GM23338 (cell line): ENCODE measurements at regions not wholly inside any gene's neighbourhood (a gene's known extent, or its start where the extent isn't known, plus 50 kb on each side); places are given as distances from the start of the nearest gene placed in this dataset.

Experiments
- ATAC-seq: fragments of 200-7000 bp; cut with Tn5 transposase; 3 replicates; pipeline ENCODE4 v1.9.1; 2020
- DNase-seq: peaks from one replicate; pipeline ENCODE4 v3.0.0-alpha.2; 2015; ENCODE audit warnings: low spot score
- H2AFZ ChIP-seq: fragments of 200-600 bp; sonication (generic); 2 replicates; pipeline ENCODE4 v1.8.0; 2016; ENCODE audit warnings: antibody characterized with exemption, mild to moderate bottlenecking, moderate library complexity
- H3F3A ChIP-seq: fragments of 200-600 bp; sonication (generic); replicated peaks from 2 replicates; pipeline ENCODE4 v1.8.0; 2017; ENCODE audit warnings: antibody characterized with exemption, mixed run types, low read depth
- H3K27ac ChIP-seq: fragments of 200-600 bp; sonication (generic); 2 replicates; pipeline ENCODE4 v1.6.1; 2016; ENCODE audit warnings: low read depth
- H3K27me3 ChIP-seq: fragments of 200-600 bp; sonication (generic); 2 replicates; pipeline ENCODE4 v1.8.0; 2016; ENCODE audit warnings: mild to moderate bottlenecking, mixed run types, moderate library complexity; ENCODE audit not compliant: insufficient read depth
- H3K36me3 ChIP-seq: fragments of 200-600 bp; sonication (generic); 2 replicates; pipeline ENCODE4 v1.8.0; 2016; ENCODE audit warnings: mild to moderate bottlenecking; ENCODE audit not compliant: insufficient read depth
- H3K4me1 ChIP-seq: fragments of 200-600 bp; sonication (generic); 2 replicates; pipeline ENCODE4 v1.8.0; 2016; ENCODE audit warnings: mild to moderate bottlenecking, moderate library complexity; ENCODE audit not compliant: insufficient read depth
- H3K4me2 ChIP-seq: fragments of 200-600 bp; sonication (generic); 2 replicates; pipeline ENCODE4 v1.7.1; 2017; ENCODE audit warnings: mixed run types
- H3K4me3 ChIP-seq: fragments of 200-600 bp; sonication (generic); 2 replicates; pipeline ENCODE4 v1.6.1; 2016; ENCODE audit warnings: mixed run types
- H3K79me2 ChIP-seq: fragments of 200-600 bp; sonication (generic); replicated peaks from 2 replicates; pipeline ENCODE4 v1.8.0; 2017; ENCODE audit warnings: mild to moderate bottlenecking; ENCODE audit not compliant: insufficient read depth
- H3K9me2 ChIP-seq: fragments of 200-600 bp; sonication (generic); 2 replicates; pipeline ENCODE4 v1.8.0; 2017; ENCODE audit not compliant: insufficient read depth
- H4K20me1 ChIP-seq: fragments of 200-600 bp; sonication (generic); replicated peaks from 2 replicates; pipeline ENCODE4 v1.8.0; 2017; ENCODE audit warnings: mild to moderate bottlenecking; ENCODE audit not compliant: insufficient read depth
- H3K27ac Mint-ChIP-seq: 2 replicates; pipeline ENCODE4 v1.8.0; 2020; ENCODE audit warnings: inconsistent platforms, mild to moderate bottlenecking, moderate library complexity, mixed read lengths
- H3K27me3 Mint-ChIP-seq: 3 replicates; pipeline ENCODE4 v1.8.0; 2022; ENCODE audit warnings: low read depth, mild to moderate bottlenecking, moderate library complexity, mixed read lengths, inconsistent platforms; ENCODE audit not compliant: insufficient read depth, poor library complexity
- H3K36me3 Mint-ChIP-seq: 3 replicates; pipeline ENCODE4 v1.8.0; 2021; ENCODE audit warnings: low read depth, mild to moderate bottlenecking, inconsistent platforms, moderate library complexity, mixed read lengths
- H3K4me1 Mint-ChIP-seq: 3 replicates; pipeline ENCODE4 v1.8.0; 2020; ENCODE audit warnings: mild to moderate bottlenecking, inconsistent platforms, mixed read lengths
- H3K4me3 Mint-ChIP-seq: 3 replicates; pipeline ENCODE4 v1.8.0; 2021; ENCODE audit warnings: moderate library complexity, mild to moderate bottlenecking, inconsistent platforms, mixed read lengths
- H3K9me3 Mint-ChIP-seq: 3 replicates; pipeline ENCODE4 v1.8.0; 2020; ENCODE audit warnings: moderate library complexity, mild to moderate bottlenecking, inconsistent platforms, mixed read lengths
- CREB1 ChIP-seq: fragments of 250-450 bp; sonication (Bioruptor Pico); IDR thresholded peaks from 2 replicates; pipeline ENCODE4 v1.5.0; 2020; ENCODE audit warnings: low read depth, mild to moderate bottlenecking, moderate library complexity
- EZH2 ChIP-seq: fragments of 200-600 bp; sonication (generic); IDR thresholded peaks from one replicate; pipeline ENCODE4 v1.8.0; 2017; ENCODE audit warnings: antibody characterized with exemption, mild to moderate bottlenecking, low read depth; ENCODE audit not compliant: unreplicated experiment
- EZH2phosphoT487 ChIP-seq: fragments of 200-600 bp; sonication (generic); IDR thresholded peaks from one replicate; pipeline ENCODE4 v1.8.1; 2018; ENCODE audit warnings: antibody characterized with exemption; ENCODE audit not compliant: unreplicated experiment
- JUNB ChIP-seq: IDR thresholded peaks from one replicate; pipeline ENCODE4 v1.6.1; 2016; ENCODE audit warnings: antibody characterized with exemption; ENCODE audit not compliant: unreplicated experiment
- POLR2AphosphoS5 ChIP-seq: IDR thresholded peaks from 2 replicates; pipeline ENCODE4 v1.6.1; 2016; ENCODE audit warnings: antibody characterized with exemption, low read depth
- STAT1 ChIP-seq: IDR thresholded peaks from one replicate; pipeline ENCODE4 v1.6.1; 2016; ENCODE audit warnings: antibody characterized with exemption; ENCODE audit not compliant: unreplicated experiment
- TF ChIP-seq, protein P1 (sequence below): IDR thresholded peaks from one replicate; pipeline ENCODE4 v1.6.1; 2018; ENCODE audit warnings: antibody characterized with exemption; ENCODE audit not compliant: unreplicated experiment
- TF ChIP-seq, protein P2 (sequence below): IDR thresholded peaks from 2 replicates; pipeline ENCODE4 v1.6.1; 2016; ENCODE audit warnings: antibody characterized with exemption
- TF ChIP-seq, protein P3 (sequence below): fragments of 250-450 bp; sonication (Bioruptor Pico); IDR thresholded peaks from 2 replicates; pipeline ENCODE4 v1.5.0; 2020; ENCODE audit warnings: mild to moderate bottlenecking, moderate library complexity
- TF ChIP-seq, protein P4 (sequence below), 2 experiments: fragments of 200-600 bp in 1 of 2; sonication (generic) in 1 of 2; conservative IDR thresholded peaks; 2 replicates each; pipeline versions ENCODE4 v1.5.1 to v1.6.1; 2016 to 2017; ENCODE audit warnings: antibody characterized with exemption in 2 of 2, low read depth in 2 of 2, mild to moderate bottlenecking in 2 of 2, moderate library complexity in 1 of 2

DNA sequence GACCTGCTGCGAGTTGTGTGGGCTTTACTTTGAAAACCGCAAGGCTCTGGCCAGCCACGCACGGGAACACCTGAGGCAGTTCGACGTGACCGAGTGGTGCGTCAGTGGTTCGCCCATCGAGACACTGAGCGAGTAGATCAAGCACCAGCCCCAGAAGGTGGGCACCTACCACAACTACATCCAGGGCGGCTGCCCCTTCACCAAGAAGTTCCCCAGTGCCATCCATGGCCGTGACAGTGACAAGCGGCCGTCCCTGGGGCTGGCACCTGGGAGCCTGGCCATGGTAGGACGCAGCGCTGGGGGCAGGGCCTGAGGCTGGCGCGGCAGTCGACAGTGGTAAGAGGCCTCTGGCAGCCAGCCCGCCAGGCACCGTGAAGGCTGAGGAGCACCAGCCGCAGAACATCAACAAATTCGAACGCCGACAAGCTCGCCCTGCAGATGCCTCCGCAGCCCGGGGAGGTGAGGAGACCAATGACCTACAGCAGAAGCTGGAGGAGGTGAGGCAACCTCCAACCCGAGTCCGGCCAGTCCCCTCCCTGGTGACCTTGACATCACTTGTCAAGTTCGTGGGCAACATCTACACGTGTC, 545.2 kb upstream of the CCDC179 start:
- Histone ChIP-seq H3K27me3 (no peaks in the 10 kb centered on the region), H3K36me3 (no peaks in the 10 kb centered on the region; the same call in 1 of the 2 replicates), H3F3A (no peaks in the 10 kb centered on the region), H3K79me2 (no peaks in the 10 kb centered on the region), H3K9me2 (no peaks in the 10 kb centered on the region), H3K4me1 (no peaks in the 10 kb centered on the region), H3K4me3 (no peak overlapping the region), H3K4me2 (no peak overlapping the region), H4K20me1 (no peaks in the 10 kb centered on the region), H2AFZ (no peak overlapping the region), H3K27ac (no peak overlapping the region)
- DNase-seq (no peak), ATAC-seq (no peak)
- H3K27ac Mint-ChIP-seq, result no peak overlapping the region
- peaks cover 4% of the 10 kb centered on the region for H3K27me3 Mint-ChIP-seq
- TF ChIP-seq, protein P1, sequence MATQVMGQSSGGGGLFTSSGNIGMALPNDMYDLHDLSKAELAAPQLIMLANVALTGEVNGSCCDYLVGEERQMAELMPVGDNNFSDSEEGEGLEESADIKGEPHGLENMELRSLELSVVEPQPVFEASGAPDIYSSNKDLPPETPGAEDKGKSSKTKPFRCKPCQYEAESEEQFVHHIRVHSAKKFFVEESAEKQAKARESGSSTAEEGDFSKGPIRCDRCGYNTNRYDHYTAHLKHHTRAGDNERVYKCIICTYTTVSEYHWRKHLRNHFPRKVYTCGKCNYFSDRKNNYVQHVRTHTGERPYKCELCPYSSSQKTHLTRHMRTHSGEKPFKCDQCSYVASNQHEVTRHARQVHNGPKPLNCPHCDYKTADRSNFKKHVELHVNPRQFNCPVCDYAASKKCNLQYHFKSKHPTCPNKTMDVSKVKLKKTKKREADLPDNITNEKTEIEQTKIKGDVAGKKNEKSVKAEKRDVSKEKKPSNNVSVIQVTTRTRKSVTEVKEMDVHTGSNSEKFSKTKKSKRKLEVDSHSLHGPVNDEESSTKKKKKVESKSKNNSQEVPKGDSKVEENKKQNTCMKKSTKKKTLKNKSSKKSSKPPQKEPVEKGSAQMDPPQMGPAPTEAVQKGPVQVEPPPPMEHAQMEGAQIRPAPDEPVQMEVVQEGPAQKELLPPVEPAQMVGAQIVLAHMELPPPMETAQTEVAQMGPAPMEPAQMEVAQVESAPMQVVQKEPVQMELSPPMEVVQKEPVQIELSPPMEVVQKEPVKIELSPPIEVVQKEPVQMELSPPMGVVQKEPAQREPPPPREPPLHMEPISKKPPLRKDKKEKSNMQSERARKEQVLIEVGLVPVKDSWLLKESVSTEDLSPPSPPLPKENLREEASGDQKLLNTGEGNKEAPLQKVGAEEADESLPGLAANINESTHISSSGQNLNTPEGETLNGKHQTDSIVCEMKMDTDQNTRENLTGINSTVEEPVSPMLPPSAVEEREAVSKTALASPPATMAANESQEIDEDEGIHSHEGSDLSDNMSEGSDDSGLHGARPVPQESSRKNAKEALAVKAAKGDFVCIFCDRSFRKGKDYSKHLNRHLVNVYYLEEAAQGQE, result no peak
- TF ChIP-seq EZH2phosphoT487, result no peak
- TF ChIP-seq CREB1 (CRISPR knock-in tag), result no peak
- TF ChIP-seq JUNB, result no peak
- TF ChIP-seq POLR2AphosphoS5, result no peak
- no peak for TF ChIP-seq EZH2
- TF ChIP-seq, protein P2, sequence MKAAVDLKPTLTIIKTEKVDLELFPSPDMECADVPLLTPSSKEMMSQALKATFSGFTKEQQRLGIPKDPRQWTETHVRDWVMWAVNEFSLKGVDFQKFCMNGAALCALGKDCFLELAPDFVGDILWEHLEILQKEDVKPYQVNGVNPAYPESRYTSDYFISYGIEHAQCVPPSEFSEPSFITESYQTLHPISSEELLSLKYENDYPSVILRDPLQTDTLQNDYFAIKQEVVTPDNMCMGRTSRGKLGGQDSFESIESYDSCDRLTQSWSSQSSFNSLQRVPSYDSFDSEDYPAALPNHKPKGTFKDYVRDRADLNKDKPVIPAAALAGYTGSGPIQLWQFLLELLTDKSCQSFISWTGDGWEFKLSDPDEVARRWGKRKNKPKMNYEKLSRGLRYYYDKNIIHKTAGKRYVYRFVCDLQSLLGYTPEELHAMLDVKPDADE, result no peak
- TF ChIP-seq, protein P3, sequence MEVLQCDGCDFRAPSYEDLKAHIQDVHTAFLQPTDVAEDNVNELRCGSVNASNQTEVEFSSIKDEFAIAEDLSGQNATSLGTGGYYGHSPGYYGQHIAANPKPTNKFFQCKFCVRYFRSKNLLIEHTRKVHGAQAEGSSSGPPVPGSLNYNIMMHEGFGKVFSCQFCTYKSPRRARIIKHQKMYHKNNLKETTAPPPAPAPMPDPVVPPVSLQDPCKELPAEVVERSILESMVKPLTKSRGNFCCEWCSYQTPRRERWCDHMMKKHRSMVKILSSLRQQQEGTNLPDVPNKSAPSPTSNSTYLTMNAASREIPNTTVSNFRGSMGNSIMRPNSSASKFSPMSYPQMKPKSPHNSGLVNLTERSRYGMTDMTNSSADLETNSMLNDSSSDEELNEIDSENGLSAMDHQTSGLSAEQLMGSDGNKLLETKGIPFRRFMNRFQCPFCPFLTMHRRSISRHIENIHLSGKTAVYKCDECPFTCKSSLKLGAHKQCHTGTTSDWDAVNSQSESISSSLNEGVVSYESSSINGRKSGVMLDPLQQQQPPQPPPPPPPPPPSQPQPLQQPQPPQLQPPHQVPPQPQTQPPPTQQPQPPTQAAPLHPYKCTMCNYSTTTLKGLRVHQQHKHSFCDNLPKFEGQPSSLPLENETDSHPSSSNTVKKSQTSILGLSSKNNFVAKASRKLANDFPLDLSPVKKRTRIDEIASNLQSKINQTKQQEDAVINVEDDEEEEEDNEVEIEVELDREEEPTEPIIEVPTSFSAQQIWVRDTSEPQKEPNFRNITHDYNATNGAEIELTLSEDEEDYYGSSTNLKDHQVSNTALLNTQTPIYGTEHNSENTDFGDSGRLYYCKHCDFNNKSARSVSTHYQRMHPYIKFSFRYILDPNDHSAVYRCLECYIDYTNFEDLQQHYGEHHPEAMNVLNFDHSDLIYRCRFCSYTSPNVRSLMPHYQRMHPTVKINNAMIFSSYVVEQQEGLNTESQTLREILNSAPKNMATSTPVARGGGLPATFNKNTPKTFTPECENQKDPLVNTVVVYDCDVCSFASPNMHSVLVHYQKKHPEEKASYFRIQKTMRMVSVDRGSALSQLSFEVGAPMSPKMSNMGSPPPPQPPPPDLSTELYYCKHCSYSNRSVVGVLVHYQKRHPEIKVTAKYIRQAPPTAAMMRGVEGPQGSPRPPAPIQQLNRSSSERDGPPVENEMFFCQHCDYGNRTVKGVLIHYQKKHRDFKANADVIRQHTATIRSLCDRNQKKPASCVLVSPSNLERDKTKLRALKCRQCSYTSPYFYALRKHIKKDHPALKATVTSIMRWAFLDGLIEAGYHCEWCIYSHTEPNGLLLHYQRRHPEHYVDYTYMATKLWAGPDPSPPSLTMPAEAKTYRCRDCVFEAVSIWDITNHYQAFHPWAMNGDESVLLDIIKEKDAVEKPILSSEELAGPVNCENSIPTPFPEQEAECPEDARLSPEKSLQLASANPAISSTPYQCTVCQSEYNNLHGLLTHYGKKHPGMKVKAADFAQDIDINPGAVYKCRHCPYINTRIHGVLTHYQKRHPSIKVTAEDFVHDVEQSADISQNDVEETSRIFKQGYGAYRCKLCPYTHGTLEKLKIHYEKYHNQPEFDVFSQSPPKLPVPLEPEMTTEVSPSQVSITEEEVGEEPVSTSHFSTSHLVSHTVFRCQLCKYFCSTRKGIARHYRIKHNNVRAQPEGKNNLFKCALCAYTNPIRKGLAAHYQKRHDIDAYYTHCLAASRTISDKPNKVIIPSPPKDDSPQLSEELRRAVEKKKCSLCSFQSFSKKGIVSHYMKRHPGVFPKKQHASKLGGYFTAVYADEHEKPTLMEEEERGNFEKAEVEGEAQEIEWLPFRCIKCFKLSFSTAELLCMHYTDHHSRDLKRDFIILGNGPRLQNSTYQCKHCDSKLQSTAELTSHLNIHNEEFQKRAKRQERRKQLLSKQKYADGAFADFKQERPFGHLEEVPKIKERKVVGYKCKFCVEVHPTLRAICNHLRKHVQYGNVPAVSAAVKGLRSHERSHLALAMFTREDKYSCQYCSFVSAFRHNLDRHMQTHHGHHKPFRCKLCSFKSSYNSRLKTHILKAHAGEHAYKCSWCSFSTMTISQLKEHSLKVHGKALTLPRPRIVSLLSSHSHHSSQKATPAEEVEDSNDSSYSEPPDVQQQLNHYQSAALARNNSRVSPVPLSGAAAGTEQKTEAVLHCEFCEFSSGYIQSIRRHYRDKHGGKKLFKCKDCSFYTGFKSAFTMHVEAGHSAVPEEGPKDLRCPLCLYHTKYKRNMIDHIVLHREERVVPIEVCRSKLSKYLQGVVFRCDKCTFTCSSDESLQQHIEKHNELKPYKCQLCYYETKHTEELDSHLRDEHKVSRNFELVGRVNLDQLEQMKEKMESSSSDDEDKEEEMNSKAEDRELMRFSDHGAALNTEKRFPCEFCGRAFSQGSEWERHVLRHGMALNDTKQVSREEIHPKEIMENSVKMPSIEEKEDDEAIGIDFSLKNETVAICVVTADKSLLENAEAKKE (CRISPR knock-in tag), result no peak
- TF ChIP-seq, protein P4, sequence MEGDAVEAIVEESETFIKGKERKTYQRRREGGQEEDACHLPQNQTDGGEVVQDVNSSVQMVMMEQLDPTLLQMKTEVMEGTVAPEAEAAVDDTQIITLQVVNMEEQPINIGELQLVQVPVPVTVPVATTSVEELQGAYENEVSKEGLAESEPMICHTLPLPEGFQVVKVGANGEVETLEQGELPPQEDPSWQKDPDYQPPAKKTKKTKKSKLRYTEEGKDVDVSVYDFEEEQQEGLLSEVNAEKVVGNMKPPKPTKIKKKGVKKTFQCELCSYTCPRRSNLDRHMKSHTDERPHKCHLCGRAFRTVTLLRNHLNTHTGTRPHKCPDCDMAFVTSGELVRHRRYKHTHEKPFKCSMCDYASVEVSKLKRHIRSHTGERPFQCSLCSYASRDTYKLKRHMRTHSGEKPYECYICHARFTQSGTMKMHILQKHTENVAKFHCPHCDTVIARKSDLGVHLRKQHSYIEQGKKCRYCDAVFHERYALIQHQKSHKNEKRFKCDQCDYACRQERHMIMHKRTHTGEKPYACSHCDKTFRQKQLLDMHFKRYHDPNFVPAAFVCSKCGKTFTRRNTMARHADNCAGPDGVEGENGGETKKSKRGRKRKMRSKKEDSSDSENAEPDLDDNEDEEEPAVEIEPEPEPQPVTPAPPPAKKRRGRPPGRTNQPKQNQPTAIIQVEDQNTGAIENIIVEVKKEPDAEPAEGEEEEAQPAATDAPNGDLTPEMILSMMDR (conservative IDR thresholded peaks at IDR 0.05; ENCODE audit: low read depth in 2 of 2), result no peak
- TF ChIP-seq STAT1, result no peak
- H3K4me1 Mint-ChIP-seq, result no peaks in the 10 kb centered on the region
- H3K4me3 Mint-ChIP-seq, result no peak overlapping the region
- peaks cover 26% of the 10 kb centered on the region; the same call in 2 of the 3 replicates for H3K36me3 Mint-ChIP-seq
- H3K9me3 Mint-ChIP-seq, result peaks cover 51% of the 10 kb centered on the region
